Islet of Langerhans (tissue), 1 donor: ENCODE measurements at regions not wholly inside any gene's neighbourhood (a gene's known extent, or its start where the extent isn't known, plus 50 kb on each side); places are given as distances from the start of the nearest gene placed in this dataset.

Experiments
- FAIRE-seq: peaks from one replicate; lab custom pipeline; 2011; peaks lifted over from hg19 to GRCh38; lab: Jason Lieb, UNC

DNA sequence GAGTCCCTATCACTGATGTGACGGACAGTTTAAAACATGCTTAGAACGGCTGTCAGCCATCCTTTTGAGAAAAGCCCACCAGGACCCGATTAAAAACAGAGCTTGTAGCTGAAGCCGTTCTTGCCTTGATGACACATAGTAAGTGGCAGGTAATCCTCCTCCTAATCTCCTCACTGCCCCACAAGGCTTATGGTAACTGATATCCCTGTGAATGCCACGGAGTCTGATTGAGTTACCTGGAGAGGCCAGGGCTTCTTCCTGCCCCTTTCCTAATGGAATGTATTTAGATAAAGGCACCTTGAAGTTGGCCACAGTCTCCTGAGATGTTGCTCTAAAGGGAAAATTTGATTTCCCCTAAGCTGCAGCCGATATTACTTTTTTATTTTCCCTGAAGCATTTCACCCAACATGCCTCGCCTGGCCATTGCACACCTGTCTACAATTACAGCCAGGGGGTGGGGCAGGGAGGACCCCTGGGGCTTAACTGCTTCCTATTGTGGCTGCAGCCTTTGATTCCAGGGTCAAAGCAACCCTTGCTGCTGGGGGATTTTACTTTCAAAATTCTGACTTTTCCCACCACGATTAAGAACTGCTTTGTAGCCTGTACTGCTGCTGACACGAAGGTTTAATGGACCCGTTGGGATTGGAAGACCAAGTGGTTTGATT, 169.0 kb upstream of the GPR26 start:
- no peak for FAIRE-seq

DNA sequence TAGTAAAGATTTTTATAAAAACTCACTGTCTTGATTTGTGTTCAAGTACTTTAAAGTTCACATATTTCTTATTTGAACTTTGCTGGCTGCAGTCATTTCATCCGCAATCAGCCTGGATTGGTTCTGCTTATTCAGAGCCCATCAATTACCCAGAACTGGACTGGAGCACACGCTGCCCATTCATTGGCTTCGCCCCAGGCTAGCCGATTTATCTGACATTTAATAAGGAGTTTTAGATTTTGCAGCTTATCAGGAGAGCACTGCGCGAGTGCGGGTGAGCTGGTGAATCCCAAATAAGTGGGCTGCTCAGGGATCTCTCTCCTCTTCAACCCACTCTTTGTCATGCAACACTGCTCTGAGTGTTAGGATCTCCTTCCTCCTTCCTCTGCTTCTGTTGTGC, 166.0 kb upstream of the GPR26 start:
- FAIRE-seq: no peak

DNA sequence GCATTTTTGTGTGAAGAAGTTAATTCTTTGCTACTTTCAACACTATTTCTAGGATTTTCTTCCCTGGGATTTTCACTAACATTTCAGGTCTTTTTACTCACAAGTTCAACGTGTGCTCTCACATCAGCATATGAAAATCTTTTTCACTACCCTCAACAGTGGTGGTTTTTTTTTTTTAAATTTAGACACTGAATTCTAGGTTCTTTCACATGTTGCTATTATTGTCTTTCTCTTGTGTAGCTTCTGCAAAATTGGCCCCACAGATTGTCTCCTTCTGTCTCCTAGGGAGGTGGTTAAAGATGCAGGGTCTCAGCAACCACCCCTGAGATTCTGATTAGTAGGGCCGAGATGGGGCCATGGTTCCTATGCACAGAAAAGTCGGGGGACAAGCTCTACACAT, 165.0 kb upstream of the GPR26 start:
- FAIRE-seq: no peak

DNA sequence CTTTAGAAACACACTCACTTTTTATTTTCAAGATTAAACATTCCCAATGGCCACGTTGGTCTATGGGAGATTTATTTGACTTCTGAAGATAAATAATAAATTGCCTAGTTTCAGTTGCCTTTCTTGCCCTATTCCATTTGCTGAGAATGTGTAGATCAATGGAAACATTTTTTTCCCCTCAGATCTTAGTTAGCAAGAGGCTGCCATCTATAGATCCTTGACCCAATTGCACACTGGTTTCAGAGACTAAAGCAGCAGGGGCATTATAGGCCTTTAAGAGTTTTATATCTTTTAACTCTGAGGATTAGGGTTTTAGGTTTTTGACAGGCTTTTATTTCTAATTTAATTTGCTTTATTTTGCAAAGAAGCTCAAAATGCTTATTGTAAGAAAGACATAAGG, 163.2 kb upstream of the GPR26 start:
- FAIRE-seq: no peak

DNA sequence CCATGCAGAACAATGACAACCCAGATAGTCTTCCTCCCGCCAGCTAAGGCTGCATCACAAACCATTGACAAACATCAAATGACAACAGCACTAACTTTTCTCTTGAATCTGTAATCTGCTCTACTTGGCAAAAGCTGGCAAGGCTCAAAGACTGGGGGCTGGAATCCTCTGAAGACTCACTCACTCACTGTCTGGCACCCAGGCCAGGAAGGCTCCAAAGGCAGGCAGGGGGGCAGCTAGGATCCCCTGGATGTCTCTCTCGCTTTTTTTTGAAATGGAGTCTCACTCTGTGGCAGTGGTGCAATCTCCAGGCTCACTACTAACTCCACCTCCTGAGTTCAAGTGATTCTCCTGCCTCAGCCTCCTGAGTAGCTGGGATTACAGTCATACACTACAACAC, 159.7 kb upstream of the GPR26 start:
- no peak for FAIRE-seq

DNA sequence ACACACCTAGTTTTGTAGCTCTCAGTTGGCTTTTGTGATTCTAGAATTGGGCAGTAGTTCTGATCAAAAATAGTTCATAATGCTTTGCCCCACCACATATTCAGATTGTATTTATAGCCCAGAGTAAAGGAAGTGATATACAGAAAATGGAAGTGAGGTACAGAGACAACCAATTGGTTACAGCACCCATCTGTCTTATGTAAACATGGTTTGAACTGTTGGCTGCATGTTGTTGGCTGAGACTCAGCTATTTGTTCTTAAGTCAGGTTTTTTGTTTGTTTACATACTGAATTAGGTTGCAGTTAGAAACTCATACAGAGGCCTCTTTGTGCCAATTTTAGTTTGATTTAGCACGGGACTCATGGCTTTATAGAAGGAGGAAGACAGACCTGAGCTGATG, 158.9 kb upstream of the GPR26 start:
- FAIRE-seq: no peak

DNA sequence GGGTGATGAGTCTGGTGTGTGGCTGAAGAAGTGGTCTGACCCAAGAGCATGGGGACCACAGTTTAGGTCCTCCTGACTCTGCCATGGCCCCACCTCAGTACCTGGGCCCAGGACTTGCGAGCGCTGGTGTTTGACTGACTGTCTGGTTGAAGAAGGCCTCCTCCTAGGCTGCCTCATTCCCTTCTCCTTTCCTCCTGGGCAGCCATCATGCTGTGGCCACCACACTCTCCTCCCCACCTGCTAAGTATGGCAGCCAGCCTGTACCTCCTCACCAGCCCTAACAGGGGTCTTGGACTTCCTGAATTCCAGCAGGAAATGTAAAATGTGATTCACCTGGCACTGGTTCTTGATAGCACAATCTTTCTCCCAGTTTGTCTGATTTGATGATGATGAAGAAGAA, 156.8 kb upstream of the GPR26 start:
- FAIRE-seq: no peak

DNA sequence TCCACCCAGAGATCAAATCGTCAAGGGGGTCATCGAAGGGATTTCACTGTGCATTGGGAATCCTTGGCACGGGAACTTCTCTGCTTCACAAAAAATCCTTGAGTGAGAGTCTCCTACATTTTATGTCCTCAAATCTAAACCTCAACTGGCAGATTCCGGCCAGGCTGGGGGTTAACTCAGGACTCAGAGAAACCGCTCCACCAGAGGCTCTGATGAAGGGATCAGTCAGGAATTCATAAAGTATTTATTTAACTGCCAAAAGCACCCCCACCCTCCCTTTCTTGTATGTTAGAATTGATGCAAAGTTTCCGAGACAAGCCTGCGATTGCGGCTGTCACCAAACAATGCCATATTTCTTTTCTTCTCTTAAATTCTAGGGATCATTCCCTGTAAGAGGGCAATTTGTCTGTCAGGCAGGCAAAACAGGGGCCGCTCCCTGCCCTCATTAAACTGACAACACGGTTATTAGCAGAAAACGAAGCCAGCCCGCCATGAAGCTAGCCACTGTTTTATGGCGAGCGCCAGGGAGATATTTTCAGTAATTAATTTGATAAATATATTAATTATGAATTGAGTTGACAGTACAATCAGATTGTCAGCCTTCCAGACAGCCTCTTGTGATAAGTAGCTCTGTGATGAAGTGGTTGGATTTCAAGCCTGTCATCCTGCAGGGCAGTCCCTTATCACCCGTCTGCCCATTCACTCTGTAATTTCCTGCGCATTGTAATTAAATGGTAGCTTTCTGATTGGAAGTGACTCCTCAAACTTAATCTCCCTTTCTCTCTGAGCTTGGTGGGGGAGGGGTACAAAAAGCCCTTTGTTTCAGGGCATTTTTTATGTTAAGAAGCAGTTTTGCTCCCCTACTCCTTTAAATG, 153.0 kb upstream of the GPR26 start:
- FAIRE-seq: no peak

DNA sequence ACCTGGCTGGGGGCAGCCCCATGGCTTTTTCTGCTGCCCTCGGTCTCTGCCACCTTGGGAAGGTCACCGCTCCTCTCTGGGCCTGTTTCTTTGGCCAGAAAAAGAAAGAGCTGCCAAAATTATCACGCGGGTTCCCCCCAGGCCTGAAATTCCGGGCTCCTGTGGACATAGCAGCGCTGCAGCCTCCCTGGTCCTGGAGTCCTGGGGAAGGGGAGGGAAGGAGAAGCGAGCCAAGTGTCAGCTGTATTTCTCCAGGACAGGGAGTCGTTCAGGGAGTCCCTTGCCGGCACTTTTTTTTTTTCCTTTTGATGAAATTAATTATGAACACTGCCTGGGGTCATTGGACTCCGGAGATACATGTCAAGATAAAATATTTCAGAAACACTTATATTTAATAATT, 152.3 kb upstream of the GPR26 start:
- no peak for FAIRE-seq

DNA sequence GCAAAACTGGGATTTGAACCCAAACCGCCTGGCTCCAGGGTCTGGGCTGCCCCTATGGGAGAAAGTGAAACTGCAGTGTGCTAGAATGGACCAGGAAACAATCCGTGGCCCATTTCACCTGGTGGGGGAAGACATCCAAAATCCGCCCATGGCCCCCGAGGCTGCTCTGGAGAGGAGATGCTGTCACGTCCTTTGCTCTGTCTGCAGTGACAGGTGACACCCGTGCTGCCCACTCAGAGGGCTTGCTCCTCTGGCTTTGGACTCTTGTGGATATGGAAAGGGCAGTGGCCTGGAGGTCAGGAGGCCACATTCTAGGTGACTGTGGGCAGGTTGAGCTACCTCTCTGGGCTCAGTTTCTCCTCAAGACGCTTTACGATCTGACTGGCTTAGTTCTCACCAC, 151.2 kb upstream of the GPR26 start:
- no peak for FAIRE-seq

DNA sequence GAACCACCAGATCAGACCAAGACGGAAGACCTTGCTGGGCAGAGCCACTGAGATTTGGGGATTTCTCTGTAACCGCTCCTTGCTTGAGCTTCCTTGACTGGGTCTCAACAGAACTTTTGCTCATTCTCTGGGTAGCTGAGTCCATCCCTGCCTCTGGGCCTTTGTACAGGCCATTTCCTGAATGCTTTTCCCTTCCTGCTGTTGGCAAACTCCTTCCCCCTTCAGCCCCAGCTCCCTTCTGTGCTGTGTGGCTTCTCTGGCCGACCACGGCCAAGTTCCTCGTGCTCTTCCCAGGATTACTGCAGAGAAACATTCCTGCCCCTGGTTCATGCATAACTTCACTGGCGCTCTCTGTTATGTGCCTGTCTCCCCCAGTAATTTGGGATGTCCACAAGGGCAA, 150.5 kb upstream of the GPR26 start:
- FAIRE-seq: no peak

DNA sequence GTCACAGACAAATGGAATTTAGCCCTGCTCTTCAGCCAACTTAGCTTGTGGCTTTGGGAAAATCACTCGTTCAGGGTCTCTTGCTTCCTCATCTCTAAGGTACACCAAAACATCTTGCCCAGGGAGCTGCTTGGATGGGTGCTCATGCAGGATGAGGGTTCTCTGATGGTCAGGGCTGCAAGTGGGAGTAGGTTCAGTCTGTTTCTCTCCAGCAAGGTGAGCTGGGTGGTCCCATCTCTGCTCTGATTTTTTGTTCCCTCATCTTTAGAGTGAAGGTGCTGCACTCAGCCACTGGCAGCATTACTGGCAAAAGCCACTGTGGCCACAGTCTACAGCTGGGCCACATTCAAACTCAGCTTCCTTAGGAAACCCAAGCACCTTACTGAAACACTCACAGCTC, 149.9 kb upstream of the GPR26 start:
- FAIRE-seq: no peak

DNA sequence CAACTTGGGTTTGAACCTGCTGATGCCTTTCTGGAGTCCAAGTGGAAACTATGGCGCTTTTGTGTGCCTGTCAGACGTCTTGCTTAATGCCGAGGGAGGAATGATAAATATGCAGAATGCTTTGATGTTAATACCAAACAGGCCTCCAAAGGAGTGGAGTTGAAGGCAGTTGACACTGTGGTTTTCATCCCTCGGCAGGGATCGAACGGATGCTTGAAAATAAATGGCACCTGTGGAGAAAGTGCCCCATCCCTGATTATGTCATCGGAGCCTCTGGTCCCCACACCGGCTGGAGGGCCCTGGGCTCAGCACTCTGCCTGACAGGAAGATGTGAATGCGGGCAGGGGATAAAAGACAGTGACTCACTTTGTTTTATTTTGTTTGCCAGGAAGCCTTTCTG, 148.7 kb upstream of the GPR26 start:
- FAIRE-seq: no peak

DNA sequence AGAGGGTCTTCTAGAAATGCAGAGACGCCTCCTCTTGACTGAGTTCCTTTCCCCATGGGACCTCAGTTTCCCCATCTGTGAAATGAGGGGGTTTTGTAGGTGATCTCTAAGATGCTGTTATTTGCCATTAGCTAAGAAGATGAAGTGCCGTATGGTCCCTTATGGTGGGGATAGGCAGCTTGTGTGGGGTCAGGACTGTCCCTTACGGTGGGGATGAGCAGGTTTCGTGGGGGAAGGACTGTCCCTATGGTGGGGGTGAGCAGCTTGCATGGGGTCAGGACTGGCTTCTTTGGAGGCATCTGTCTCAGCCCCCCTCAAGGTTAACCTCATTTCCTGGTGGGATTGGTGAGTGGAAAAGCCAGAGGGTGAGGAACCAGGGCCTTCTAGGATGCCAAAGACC, 148.3 kb upstream of the GPR26 start:
- no peak for FAIRE-seq

DNA sequence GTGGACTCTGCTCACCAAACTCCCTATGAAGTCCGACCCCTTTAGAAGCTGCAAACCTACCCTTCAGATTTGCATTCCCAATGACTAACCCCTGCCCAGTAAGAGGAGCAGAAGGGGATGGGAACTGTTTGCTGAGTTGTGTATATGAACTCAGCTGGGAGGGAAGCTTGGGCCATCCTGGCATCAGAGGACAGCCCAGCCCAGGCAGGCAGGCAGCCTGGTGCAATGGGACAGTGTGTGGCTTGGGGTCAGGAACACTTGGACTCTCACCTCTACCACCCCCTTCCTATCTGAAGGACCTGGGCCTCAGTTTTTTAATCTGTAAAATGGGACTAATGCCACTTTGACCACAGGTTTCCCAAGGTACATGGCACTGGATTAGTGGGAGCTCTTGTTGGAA, 147.4 kb upstream of the GPR26 start:
- no peak for FAIRE-seq

DNA sequence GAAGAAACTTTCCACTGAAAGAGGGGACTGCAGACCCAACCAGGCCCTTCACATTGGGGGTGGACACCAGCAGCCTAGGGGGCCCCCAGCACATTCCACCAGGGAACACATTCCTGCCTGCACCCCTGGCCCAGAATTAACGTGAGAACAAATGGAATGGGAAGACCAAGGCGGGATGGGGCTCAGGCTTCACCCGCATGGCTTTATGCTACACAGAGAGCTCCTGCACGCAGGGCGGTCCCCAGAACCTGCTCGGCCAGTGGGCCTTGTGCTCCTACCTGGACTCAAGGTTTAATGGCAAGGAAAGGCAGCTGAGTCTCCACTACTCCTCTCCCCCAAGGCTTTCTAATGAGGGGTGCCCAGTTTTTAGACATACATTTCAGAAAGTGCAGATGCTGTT, 146.3 kb upstream of the GPR26 start:
- FAIRE-seq: no peak

DNA sequence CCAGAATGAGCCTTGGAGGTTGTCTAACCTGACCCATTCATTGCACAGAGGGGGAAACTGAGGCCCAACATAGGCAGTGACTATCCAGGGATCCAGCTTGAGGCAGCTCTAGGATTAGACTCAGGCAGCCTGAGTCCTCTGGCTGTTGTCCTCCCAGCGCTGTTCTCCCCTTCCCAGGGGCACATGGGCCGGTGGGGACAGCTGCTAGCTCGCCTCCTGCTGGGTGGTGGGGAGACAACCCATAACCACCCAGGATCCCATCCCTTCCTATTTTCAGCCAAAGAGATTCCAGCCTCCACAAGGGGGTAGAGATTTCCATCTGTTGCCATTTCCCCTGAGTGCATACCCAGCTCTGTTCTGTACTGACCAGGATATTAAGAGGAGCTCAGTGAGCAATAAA, 145.1 kb upstream of the GPR26 start:
- FAIRE-seq: no peak

DNA sequence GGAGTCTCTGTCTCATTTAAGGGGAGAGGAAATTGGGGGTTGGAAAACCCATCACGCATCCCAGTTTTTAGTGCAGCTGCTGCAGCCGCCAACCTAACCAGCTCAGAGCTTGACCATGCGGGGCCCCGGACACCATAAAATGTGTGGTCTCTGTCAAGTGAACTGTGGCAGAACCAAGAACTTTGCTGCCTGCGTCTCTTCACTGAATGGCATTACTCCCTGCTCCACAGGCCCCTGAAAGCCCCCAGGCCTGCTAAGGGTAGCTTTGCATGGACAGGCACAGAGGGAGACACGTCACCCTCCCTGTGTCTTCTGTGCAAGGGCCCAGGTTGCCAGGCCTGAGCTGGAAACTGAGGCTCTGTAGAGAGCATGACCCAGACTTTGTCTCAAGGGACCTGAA, 144.6 kb upstream of the GPR26 start:
- FAIRE-seq: no peak

DNA sequence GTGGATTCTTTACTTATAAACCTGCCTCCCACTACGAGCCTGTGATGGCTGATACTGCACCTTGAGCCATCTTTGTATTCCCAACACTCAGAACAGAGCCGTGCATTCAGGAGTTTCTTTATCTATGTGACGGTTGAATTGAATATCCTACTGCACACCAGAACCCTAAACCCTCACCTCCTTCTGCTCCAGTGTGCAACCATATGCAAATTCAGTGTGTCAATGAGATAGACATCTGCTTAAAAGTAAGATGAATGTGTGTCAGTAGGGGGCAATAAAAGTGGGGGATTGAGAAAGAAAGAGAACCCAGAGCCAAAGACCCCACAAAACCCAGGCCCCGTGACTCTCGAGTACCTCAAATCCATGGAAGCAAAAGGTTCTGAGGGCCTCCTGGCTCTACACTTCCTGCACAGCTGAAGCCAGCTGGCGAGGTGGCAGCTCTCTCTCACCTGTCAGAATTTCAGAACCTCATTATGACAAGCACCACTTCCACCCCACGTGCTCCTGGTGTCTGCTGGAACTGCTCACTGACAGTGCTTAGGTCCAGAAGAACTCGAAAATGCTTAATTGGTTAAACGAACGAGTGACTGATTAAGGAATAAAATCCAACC, 143.3 kb upstream of the GPR26 start:
- no peak for FAIRE-seq

DNA sequence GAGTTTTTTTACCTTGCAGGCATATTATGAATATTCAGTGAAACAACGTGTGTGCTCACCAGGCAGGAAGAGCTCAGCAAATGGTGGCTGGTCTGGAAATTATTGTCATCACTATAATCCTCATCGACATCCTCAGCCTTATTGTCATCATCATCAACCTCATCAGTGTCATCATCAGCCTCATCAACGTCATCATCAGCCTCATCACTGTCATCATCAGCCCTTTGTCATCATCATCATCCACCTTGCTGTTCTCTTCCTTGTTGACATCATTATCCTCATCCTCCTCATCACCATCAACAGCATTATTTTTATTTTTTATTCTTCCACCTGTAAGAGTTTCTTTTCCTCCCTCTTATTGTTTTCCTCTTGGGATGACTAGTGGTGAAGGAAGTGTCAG, 142.3 kb upstream of the GPR26 start:
- FAIRE-seq: no peak

DNA sequence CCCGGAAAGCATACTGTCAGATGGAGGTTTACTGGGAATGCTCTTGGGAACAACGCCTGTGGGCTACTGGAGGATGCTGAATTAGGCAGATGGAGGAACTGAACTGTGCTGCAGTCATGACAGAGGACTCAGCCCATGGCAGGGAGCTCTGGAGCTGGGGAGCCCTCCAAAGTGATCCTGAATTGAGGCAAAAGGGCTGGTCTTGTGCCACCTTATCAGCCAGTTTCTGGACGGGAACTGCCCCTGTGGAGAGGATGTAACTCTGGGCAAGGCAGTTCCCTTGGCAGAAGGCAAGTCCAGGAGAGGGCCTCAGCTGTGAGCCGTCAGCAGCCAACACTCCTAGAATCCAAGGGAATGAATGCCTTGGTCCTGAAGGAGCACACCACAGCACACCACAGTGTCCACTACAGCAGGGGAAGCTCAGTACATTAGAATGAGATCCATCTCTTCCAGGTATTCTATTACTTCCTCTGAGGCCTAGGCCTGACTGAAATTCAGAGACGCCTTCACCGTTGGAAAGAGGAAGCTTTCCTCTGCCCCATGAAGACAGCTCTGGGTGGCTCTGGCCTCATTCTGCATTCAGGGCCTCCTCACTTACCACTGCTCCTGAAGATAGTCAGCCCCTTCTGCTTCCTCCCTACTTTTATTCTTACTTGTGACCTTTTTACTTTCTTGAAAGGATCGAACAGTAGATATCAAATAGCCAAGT, 139.6 kb upstream of the GPR26 start:
- FAIRE-seq: no peak

DNA sequence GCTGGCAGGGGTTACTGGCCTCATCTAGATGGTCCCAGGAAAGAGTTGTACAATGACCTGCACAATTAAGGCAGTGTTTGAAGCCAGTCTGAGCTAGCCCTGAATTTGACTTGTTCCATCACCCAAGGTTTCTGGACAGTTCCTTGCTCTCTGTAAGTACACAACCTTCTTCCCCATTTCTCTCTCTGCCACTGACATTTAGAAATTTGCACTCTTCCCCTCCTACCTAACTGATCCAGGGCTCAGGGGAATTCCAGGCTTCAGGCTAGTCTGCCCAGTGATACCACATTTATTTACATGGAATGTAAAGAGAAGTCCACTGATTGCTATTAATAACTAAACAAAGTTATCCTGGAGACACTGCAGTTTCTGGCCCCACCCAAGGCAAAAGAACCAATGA, 139.0 kb upstream of the GPR26 start:
- FAIRE-seq: no peak

DNA sequence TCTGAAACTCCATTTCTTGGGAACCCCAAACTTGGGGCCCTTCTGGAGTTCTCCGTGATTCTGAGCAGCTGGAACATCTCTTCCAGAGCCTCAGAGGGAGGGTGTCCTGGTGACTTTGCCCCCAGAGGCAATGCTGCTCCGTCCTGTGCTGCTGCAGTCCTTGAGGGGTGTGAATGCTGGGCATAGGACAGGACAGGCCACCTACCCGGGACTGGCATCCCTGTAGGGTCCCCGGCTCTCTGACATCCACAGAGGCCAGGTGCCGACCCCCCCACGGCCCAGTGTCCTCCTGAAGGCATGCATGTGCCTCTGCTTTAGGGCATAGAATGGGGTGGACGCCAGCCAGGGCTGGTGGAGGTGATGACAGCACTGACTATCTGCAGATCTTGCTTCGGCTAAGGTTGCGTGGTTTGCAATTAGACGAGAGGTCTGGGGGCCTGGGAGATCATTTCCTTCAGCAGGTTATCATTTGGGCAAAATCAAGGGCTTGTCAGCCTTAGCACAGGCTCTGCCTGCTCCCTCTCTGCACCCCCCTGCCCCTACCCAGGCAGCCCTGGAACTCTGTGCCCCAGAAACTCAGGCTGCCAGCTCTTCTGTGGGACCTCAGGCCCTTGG, 136.9 kb upstream of the GPR26 start:
- no peak for FAIRE-seq
